WTC11 (cell line): ENCODE measurements at regions not wholly inside any gene's neighbourhood (a gene's known extent, or its start where the extent isn't known, plus 50 kb on each side); places are given as distances from the start of the nearest gene placed in this dataset.
A peak's percentile ranks its signal among the peaks of the same experiment; 100 is the strongest.

ENCODE experiments used
- ATAC-seq: fragments of 200-7000 bp; cut with Tn5 transposase; 2 replicates; pipeline ENCODE4 v1.10.0; 2021; ENCODE audit warnings: mild to moderate bottlenecking, moderate library complexity
- CTCF ChIA-PET: fragments of 300-600 bp; sonication (Branson Sonifier 250); formaldehyde crosslinking; loops from one replicate; lab custom pipeline; 2021; ENCODE audit warnings: antibody characterized with exemption; lab: Charles Lee
- POLR2A ChIA-PET: fragments of 350-600 bp; sonication (Branson Sonifier 250); formaldehyde crosslinking; loops from one replicate; lab custom pipeline; 2021; ENCODE audit warnings: antibody characterized with exemption; lab: Charles Lee
- DNase-seq: peaks from one replicate; pipeline ENCODE4 v3.0.0; 2021; ENCODE audit warnings: low spot score
- H3K27ac Mint-ChIP-seq: 2 replicates; pipeline ENCODE4 v1.8.0; 2021; ENCODE audit warnings: mixed read lengths
- H3K27me3 Mint-ChIP-seq: 2 replicates; pipeline ENCODE4 v1.8.0; 2021; ENCODE audit warnings: low read depth, mild to moderate bottlenecking, moderate library complexity, mixed read lengths
- H3K36me3 Mint-ChIP-seq: 2 replicates; pipeline ENCODE4 v1.8.0; 2021; ENCODE audit warnings: mixed read lengths
- H3K4me1 Mint-ChIP-seq: 2 replicates; pipeline ENCODE4 v1.8.0; 2022; ENCODE audit warnings: mixed read lengths
- H3K4me3 Mint-ChIP-seq: 2 replicates; pipeline ENCODE4 v1.8.0; 2021; ENCODE audit warnings: mild to moderate bottlenecking, moderate library complexity, mixed read lengths
- H3K9me3 Mint-ChIP-seq: 2 replicates; pipeline ENCODE4 v1.8.0; 2021; ENCODE audit warnings: mixed read lengths
- AFF4 ChIP-seq: sonication (generic); formaldehyde crosslinking; IDR thresholded peaks from 2 replicates; pipeline ENCODE4 v1.8.1; 2023; ENCODE audit warnings: mild to moderate bottlenecking, missing genetic modification reagents, borderline replicate concordance
- CBFB ChIP-seq: sonication (generic); formaldehyde crosslinking; IDR thresholded peaks from 2 replicates; pipeline ENCODE4 v1.8.1; 2022; ENCODE audit warnings: mild to moderate bottlenecking, low read depth, missing genetic modification reagents
- CREB1 ChIP-seq: sonication (generic); formaldehyde crosslinking; IDR thresholded peaks from 2 replicates; pipeline ENCODE4 v1.8.0; 2023; ENCODE audit warnings: mild to moderate bottlenecking, missing genetic modification reagents
- CTCF ChIP-seq: fragments of 200-600 bp; IDR thresholded peaks from 2 replicates; pipeline ENCODE4 v1.8.0; 2022; ENCODE audit warnings: antibody characterized with exemption
- ESRRA ChIP-seq: sonication (generic); formaldehyde crosslinking; IDR thresholded peaks from 2 replicates; pipeline ENCODE4 v1.8.1; 2022; ENCODE audit warnings: mild to moderate bottlenecking, missing genetic modification reagents, borderline replicate concordance
- KAT7 ChIP-seq: sonication (generic); formaldehyde crosslinking; IDR thresholded peaks from 2 replicates; pipeline ENCODE4 v1.8.1; 2023; ENCODE audit warnings: missing genetic modification reagents, mild to moderate bottlenecking, borderline replicate concordance
- MAX ChIP-seq: sonication (generic); formaldehyde crosslinking; IDR thresholded peaks from 2 replicates; pipeline ENCODE4 v1.8.0; 2022; ENCODE audit warnings: mild to moderate bottlenecking, missing genetic modification reagents
- RORB ChIP-seq: fragments of 250-450 bp; sonication (Bioruptor Pico); IDR thresholded peaks from 2 replicates; pipeline ENCODE4 v1.9.0; 2021; ENCODE audit warnings: mild to moderate bottlenecking
- SP1 ChIP-seq: sonication (generic); formaldehyde crosslinking; conservative IDR thresholded peaks from 2 replicates; pipeline ENCODE4 v1.8.1; 2022; ENCODE audit warnings: missing genetic modification reagents
- USF2 ChIP-seq: sonication (generic); formaldehyde crosslinking; IDR thresholded peaks from 2 replicates; pipeline ENCODE4 v1.8.1; 2023; ENCODE audit warnings: mild to moderate bottlenecking, missing genetic modification reagents, moderate library complexity
- ZBTB21 ChIP-seq: sonication (generic); formaldehyde crosslinking; IDR thresholded peaks from 2 replicates; pipeline ENCODE4 v1.8.1; 2023; ENCODE audit warnings: mild to moderate bottlenecking, missing genetic modification reagents, borderline replicate concordance
- ZNF219 ChIP-seq: sonication (generic); formaldehyde crosslinking; IDR thresholded peaks from 2 replicates; pipeline ENCODE4 v1.8.0; 2023; ENCODE audit warnings: missing genetic modification reagents, mild to moderate bottlenecking, borderline replicate concordance
- ZNF232 ChIP-seq: sonication (generic); formaldehyde crosslinking; IDR thresholded peaks from 2 replicates; pipeline ENCODE4 v1.8.0; 2022; ENCODE audit warnings: mild to moderate bottlenecking, missing genetic modification reagents
- ZNF416 ChIP-seq: fragments of 250-450 bp; sonication (Bioruptor Pico); IDR thresholded peaks from 2 replicates; pipeline ENCODE4 v1.9.0; 2021; ENCODE audit warnings: mild to moderate bottlenecking, inconsistent platforms
- TF ChIP-seq, protein P1 (sequence below): fragments of 250-450 bp; sonication (Bioruptor Pico); IDR thresholded peaks from 2 replicates; pipeline ENCODE4 v1.9.0; 2021; ENCODE audit warnings: moderate library complexity, mild to moderate bottlenecking, inconsistent platforms, borderline replicate concordance
- TF ChIP-seq, protein P2 (sequence below): fragments of 250-450 bp; sonication (Bioruptor Pico); conservative IDR thresholded peaks from 2 replicates; pipeline ENCODE4 v1.9.0; 2021; ENCODE audit warnings: mild to moderate bottlenecking
- TF ChIP-seq, protein P3 (sequence below): fragments of 250-450 bp; sonication (Bioruptor Pico); IDR thresholded peaks from 2 replicates; pipeline ENCODE4 v2.1.2; 2022; ENCODE audit warnings: mild to moderate bottlenecking, moderate library complexity

GRCh38 chr6:76240092-76240491 is 167.6 kb upstream of the IMPG1 start:
- TF ChIP-seq CREB1 (CRISPR knock-in tag), result no peak
- ATAC-seq, result no peak
- Mint-ChIP-seq H3K4me1 (no peaks in the 10 kb centered on the region), H3K27me3 (peaks cover 5% of the 10 kb centered on the region; the same call in 1 of the 2 replicates), H3K36me3 (peaks cover 2% of the 10 kb centered on the region; the same call in 1 of the 2 replicates), H3K4me3 (no peak overlapping the region), H3K27ac (no peak overlapping the region), H3K9me3 (peaks cover 16% of the 10 kb centered on the region)
- no peak for DNase-seq
- POLR2A ChIA-PET, result no interaction called here
- CTCF ChIA-PET, result no interaction called here

DNA sequence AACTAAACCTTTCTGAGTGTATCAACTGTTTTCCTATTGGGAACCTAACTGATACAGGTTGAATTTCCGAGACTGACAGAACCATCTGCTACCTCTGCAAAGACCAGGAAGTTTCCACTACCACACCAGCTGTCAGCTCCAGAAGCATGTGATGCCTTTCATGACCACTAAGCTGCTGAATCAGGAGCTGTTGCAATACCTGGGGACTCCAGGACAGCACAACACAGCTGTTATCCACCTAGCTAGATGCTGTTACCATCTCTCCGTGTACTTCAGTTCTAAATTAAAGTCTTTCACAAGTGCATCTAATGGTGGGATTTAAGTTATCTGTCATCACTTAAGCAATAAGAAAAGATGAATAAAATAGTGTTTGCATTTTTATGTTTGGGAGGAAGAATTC is 158.2 kb upstream of the IMPG1 start:
- ATAC-seq (peak; percentile 96), DNase-seq (peak; percentile 18)
- Mint-ChIP-seq H3K27ac (no peak overlapping the region), H3K36me3 (no peaks in the 10 kb centered on the region), H3K27me3 (no peaks in the 10 kb centered on the region), H3K4me3 (no peak overlapping the region), H3K4me1 (peaks cover 2% of the 10 kb centered on the region), H3K9me3 (no peaks in the 10 kb centered on the region)
- POLR2A ChIA-PET, result no interaction called here
- CTCF ChIA-PET, result interaction anchor here (0.6 to 1.1 kb wide), 4 partner anchors 45 to 718 kb away, joined by 3 to 5 read pairs (median 3); no protein-coding TSS in a partner anchor
- TF ChIP-seq USF2 (CRISPR knock-in tag) (peak; percentile 45; the same call in 1 of the 2 replicates), ZBTB21 (CRISPR knock-in tag) (no peak)

GRCh38 chr6:76222189-76222588 is 149.7 kb upstream of the IMPG1 start:
- ChIA-PET CTCF (interaction anchor here (1.2 kb wide), 1 partner anchor 12 kb away, joined by 3 read pairs; no protein-coding TSS in a partner anchor), POLR2A (no interaction called here)
- no peak for TF ChIP-seq ZNF232 (CRISPR knock-in tag)
- TF ChIP-seq, protein P1, sequence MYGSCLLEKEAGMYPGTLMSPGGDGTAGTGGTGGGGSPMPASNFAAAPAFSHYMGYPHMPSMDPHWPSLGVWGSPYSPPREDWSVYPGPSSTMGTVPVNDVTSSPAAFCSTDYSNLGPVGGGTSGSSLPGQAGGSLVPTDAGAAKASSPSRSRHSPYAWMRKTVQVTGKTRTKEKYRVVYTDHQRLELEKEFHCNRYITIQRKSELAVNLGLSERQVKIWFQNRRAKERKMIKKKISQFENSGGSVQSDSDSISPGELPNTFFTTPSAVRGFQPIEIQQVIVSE (CRISPR knock-in tag), result no peak
- no peak for TF ChIP-seq ESRRA
- TF ChIP-seq, protein P2, sequence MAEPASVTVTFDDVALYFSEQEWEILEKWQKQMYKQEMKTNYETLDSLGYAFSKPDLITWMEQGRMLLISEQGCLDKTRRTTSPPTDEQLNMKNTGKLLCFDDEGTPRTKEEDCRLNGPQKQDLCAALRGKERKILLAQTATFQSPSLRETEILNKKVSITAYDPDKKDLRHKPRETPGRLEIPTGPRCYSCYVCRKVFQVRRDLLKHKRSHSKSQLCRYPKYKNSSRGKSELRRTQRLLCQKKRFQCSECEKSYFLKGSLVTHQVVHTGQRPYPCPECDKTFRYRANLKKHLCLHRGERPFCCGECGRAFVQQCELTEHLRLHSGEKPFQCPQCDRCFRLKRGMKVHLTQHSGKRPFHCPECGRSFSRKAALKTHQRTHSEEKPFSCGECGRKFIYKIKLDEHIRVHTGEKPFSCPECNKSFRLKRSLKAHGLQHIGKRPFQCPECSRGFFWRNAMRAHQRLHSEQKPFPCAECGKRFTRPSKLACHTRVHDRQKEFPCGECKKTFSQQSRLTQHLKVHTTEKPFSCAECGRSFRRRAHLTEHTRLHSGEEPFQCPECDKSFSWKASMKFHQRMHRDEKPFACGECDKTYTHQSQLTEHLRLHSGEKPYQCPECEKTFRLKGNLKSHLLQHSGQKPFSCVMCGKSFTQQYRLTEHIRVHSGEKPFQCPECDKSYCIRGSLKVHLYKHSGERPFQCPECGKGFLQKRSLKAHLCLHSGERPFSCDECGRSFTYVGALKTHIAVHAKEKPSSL, result no peak
- TF ChIP-seq KAT7 (CRISPR knock-in tag), result no peak
- no peak for TF ChIP-seq MAX (CRISPR knock-in tag)
- TF ChIP-seq CBFB (CRISPR knock-in tag), result no peak
- TF ChIP-seq ZNF219 (CRISPR knock-in tag), result no peak
- TF ChIP-seq SP1 (CRISPR knock-in tag), result no peak
- TF ChIP-seq AFF4, result no peak
- TF ChIP-seq RORB, result no peak
- TF ChIP-seq ZNF416 (CRISPR knock-in tag), result no peak
- no peak for TF ChIP-seq CTCF
- TF ChIP-seq, protein P3, sequence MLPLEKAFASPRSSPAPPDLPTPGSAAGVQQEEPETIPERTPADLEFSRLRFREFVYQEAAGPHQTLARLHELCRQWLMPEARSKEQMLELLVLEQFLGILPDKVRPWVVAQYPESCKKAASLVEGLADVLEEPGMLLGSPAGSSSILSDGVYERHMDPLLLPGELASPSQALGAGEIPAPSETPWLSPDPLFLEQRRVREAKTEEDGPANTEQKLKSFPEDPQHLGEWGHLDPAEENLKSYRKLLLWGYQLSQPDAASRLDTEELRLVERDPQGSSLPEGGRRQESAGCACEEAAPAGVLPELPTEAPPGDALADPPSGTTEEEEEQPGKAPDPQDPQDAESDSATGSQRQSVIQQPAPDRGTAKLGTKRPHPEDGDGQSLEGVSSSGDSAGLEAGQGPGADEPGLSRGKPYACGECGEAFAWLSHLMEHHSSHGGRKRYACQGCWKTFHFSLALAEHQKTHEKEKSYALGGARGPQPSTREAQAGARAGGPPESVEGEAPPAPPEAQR (CRISPR knock-in tag), result no peak
- TF ChIP-seq ZBTB21 (CRISPR knock-in tag), result no peak
- H3K27me3 Mint-ChIP-seq, result no peaks in the 10 kb centered on the region
- no peak overlapping the region for H3K27ac Mint-ChIP-seq
- H3K4me1 Mint-ChIP-seq, result no peaks in the 10 kb centered on the region
- no peak for DNase-seq
- H3K4me3 Mint-ChIP-seq, result no peak overlapping the region
- no peaks in the 10 kb centered on the region for H3K9me3 Mint-ChIP-seq
- no peak for ATAC-seq
- no peaks in the 10 kb centered on the region for H3K36me3 Mint-ChIP-seq
